RWPE2 (cell line): ENCODE measurements at regions not wholly inside any gene's neighbourhood (a gene's known extent, or its start where the extent isn't known, plus 50 kb on each side); places are given as distances from the start of the nearest gene placed in this dataset.

Experiments
- ATAC-seq: fragments of 200-7000 bp; cut with Tn5 transposase; 3 replicates; pipeline ENCODE4 v1.9.1; 2021; ENCODE audit warnings: low read depth
- DNase-seq: peaks from one replicate; pipeline ENCODE4 v3.0.0-alpha.2; 2020; ENCODE audit warnings: low spot score
- H3K27ac ChIP-seq: fragments of 450-650 bp; 2 replicates; pipeline ENCODE4 v1.5.1; 2017; ENCODE audit warnings: mild to moderate bottlenecking; ENCODE audit not compliant: poor library complexity, severe bottlenecking
- H3K27me3 ChIP-seq: fragments of 250-450 bp; sonication (Bioruptor Pico); 2 replicates; pipeline ENCODE4 v1.5.1; 2021; ENCODE audit warnings: mild to moderate bottlenecking, moderate library complexity; ENCODE audit not compliant: insufficient read depth, poor library complexity, severe bottlenecking
- H3K36me3 ChIP-seq: fragments of 250-450 bp; sonication (Bioruptor Pico); 2 replicates; pipeline ENCODE4 v1.5.1; 2020; ENCODE audit warnings: low read depth, mild to moderate bottlenecking, moderate library complexity
- H3K4me1 ChIP-seq: fragments of 250-450 bp; sonication (Bioruptor Pico); 2 replicates; pipeline ENCODE4 v1.5.1; 2021; ENCODE audit warnings: mild to moderate bottlenecking, moderate library complexity; ENCODE audit not compliant: insufficient read depth, poor library complexity, severe bottlenecking
- H3K4me3 ChIP-seq: fragments of 250-450 bp; sonication (Bioruptor Pico); 2 replicates; pipeline ENCODE4 v1.5.1; 2021; ENCODE audit warnings: mild to moderate bottlenecking, moderate library complexity; ENCODE audit not compliant: severe bottlenecking
- H3K9me3 ChIP-seq: fragments of 250-450 bp; sonication (Bioruptor Pico); 2 replicates; pipeline ENCODE4 v1.5.1; 2021; ENCODE audit warnings: mild to moderate bottlenecking, moderate library complexity; ENCODE audit not compliant: severe bottlenecking
- CTCF ChIP-seq: fragments of 450-650 bp; IDR thresholded peaks from one replicate; pipeline ENCODE4 v1.5.1; 2017; ENCODE audit warnings: mild to moderate bottlenecking, moderate library complexity; ENCODE audit not compliant: poor library complexity, severe bottlenecking

- ATAC-seq = no peak
- no peaks in the 10 kb centered on the region for H3K4me1 ChIP-seq
- TF ChIP-seq CTCF = no peak
- no peak overlapping the region for H3K27ac ChIP-seq
- H3K27me3 ChIP-seq = no peaks in the 10 kb centered on the region
- H3K4me3 ChIP-seq = no peak overlapping the region
- H3K9me3 ChIP-seq = no peaks in the 10 kb centered on the region
- no peaks in the 10 kb centered on the region for H3K36me3 ChIP-seq
- no peak for DNase-seq
These were observed 156.1 kb upstream of the HS3ST3A1 start for GRCh38 chr17:13757871-13758270.

- Histone ChIP-seq H3K27ac (no peak overlapping the region), H3K27me3 (no peaks in the 10 kb centered on the region), H3K9me3 (no peaks in the 10 kb centered on the region), H3K4me1 (no peaks in the 10 kb centered on the region), H3K4me3 (no peak overlapping the region), H3K36me3 (no peaks in the 10 kb centered on the region)
- no peak for DNase-seq
- peak; percentile 66 for ATAC-seq
- no peak for TF ChIP-seq CTCF
These were observed 158.0 kb upstream of the HS3ST3A1 start for GRCh38 chr17:13759518-13760335.

- H3K4me1 ChIP-seq = no peaks in the 10 kb centered on the region
- no peaks in the 10 kb centered on the region for H3K9me3 ChIP-seq
- H3K4me3 ChIP-seq = no peak overlapping the region
- H3K27me3 ChIP-seq = no peaks in the 10 kb centered on the region
- DNase-seq (no peak), ATAC-seq (no peak)
- no peak overlapping the region for H3K27ac ChIP-seq
- no peaks in the 10 kb centered on the region for H3K36me3 ChIP-seq
- TF ChIP-seq CTCF = no peak
These were observed 159.4 kb upstream of the HS3ST3A1 start for GRCh38 chr17:13761038-13761603.

- Histone ChIP-seq H3K4me1 (no peaks in the 10 kb centered on the region), H3K9me3 (no peaks in the 10 kb centered on the region), H3K4me3 (no peak overlapping the region), H3K27me3 (no peaks in the 10 kb centered on the region), H3K27ac (no peak overlapping the region), H3K36me3 (no peaks in the 10 kb centered on the region)
- 0 out of 3 replicates have a peak, but pooled peaks have one; percentile 41 for ATAC-seq
- TF ChIP-seq CTCF = no peak
- no peak for DNase-seq
These were observed 164.0 kb upstream of the HS3ST3A1 start for GRCh38 chr17:13765701-13766100.

GRCh38 chr17:13770702-13771101, 169.0 kb upstream of the HS3ST3A1 start:
- Histone ChIP-seq H3K36me3 (no peaks in the 10 kb centered on the region), H3K4me1 (peaks cover 8% of the 10 kb centered on the region), H3K27ac (no peak overlapping the region), H3K4me3 (no peak overlapping the region), H3K9me3 (no peaks in the 10 kb centered on the region), H3K27me3 (no peaks in the 10 kb centered on the region)
- ATAC-seq (no peak), DNase-seq (no peak)
- no peak for TF ChIP-seq CTCF
